ENCODE measurements at regions not wholly inside any gene's neighbourhood (a gene's known extent, or its start where the extent isn't known, plus 50 kb on each side); places are given as distances from the start of the nearest gene placed in this dataset.

DNA sequence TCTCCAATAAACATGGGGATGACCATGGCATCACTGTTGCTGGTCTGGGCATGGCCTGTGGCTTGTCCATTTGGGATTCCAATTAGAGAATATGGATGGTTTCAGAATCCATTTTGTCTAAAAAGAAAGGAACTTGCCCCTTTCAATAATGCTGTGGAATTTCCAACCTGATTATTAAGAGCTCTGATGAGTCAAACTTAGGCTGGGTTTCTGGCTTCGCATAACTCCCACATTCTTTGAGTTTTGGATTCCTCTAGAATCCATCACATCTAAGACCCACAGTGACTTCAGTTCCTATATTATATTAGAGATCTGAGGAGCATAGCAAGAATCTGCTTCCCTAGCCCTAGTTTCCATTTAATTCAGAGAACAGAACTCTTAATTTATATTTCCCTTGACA lies 531.5 kb downstream of the TNS1 start:
- H3K4me1 ChIP-seq (ENCODE audit: control insufficient read depth in 1 of 2, insufficient read depth in 1 of 2, low read depth in 1 of 2, low read length in 1 of 2), result no peaks in the 10 kb centered on the region
- TF ChIP-seq, protein P1, sequence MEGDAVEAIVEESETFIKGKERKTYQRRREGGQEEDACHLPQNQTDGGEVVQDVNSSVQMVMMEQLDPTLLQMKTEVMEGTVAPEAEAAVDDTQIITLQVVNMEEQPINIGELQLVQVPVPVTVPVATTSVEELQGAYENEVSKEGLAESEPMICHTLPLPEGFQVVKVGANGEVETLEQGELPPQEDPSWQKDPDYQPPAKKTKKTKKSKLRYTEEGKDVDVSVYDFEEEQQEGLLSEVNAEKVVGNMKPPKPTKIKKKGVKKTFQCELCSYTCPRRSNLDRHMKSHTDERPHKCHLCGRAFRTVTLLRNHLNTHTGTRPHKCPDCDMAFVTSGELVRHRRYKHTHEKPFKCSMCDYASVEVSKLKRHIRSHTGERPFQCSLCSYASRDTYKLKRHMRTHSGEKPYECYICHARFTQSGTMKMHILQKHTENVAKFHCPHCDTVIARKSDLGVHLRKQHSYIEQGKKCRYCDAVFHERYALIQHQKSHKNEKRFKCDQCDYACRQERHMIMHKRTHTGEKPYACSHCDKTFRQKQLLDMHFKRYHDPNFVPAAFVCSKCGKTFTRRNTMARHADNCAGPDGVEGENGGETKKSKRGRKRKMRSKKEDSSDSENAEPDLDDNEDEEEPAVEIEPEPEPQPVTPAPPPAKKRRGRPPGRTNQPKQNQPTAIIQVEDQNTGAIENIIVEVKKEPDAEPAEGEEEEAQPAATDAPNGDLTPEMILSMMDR (IDR thresholded peaks at IDR 0.05), result no peak
- no peaks in the 10 kb centered on the region for H3K27me3 ChIP-seq
- no peaks in the 10 kb centered on the region for H3K36me3 ChIP-seq
- no peaks in the 10 kb centered on the region for H3K9me3 ChIP-seq
- no peak overlapping the region for H3K27ac ChIP-seq
- H3K4me3 ChIP-seq (ENCODE audit: low read depth in 1 of 2, low read length in 1 of 2), result no peak overlapping the region

DNA sequence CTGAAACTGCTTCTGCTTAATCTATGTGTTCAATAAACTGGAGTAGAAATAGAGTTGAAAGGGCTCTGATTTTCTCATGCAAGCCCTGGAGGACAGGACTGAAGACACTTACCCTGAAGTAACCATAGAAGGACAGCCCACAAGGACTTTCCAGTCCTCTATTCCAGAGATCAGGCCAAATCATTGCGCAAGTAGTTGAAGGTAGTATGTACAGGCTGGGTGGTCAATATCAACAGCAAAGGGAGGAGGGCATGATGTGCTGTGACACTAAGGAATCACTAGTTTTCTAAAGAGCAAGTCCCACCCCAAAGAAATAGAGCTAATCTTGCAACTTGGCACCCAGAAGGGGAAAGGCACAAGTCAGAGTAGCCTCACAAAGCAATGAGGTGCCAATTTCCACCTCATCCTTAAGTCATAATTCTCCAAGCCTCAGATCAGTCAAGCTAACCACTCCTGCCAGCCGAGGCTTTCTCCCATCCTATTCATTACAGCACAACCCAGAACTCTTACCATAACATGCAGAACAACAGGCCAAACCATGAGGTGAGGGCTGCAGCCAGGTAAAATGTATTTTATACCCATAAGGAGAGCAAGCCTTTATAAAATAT lies 533.5 kb downstream of the TNS1 start:
- Histone ChIP-seq H3K27me3 (no peaks in the 10 kb centered on the region), H3K4me1 (ENCODE audit: control insufficient read depth in 1 of 2, insufficient read depth in 1 of 2, low read depth in 1 of 2, low read length in 1 of 2) (no peaks in the 10 kb centered on the region), H3K9me3 (no peaks in the 10 kb centered on the region), H3K4me3 (ENCODE audit: low read depth in 1 of 2, low read length in 1 of 2) (no peak overlapping the region), H3K27ac (no peak overlapping the region), H3K36me3 (no peaks in the 10 kb centered on the region)
- TF ChIP-seq, protein P1 (IDR thresholded peaks at IDR 0.05), result no peak

DNA sequence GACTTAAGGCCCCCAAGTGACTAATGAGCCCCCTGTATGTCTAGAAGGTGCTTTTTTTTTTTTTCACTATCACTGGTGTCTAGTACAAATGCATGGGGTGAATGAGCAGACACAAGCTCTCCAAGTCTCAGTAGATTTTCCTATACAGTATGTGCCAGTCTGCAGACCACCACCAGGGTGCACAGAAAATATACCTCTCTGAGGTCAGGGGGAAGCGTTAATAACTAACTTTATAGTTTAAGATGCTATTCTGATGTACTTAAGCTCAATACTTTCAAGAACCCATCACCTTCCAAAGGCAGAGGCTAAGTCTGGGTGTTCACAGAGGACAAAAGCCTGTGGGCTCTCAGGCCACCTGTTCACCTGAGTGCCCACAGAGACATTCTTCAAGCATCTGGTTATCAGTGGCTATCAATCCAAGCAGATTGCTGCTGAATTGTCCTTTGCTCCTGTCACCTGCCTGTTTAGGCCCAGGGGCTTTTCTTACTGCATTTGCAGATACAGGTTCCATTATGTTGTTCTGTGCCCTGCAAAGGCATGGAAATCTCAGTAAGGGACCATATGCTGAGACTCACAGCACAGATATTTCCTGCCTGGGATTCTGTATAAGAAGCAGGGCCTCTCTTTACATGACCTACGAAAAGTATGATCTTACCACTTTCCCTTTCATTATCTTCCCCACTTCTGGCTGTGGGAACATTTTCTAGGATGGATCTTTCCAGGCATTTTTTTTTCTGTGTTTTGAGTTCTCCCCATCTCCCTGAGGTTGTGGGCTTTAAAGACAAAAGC lies 534.6 kb downstream of the TNS1 start:
- TF ChIP-seq, protein P1 (IDR thresholded peaks at IDR 0.05), result no peak
- no peaks in the 10 kb centered on the region for H3K27me3 ChIP-seq
- H3K36me3 ChIP-seq, result no peaks in the 10 kb centered on the region
- H3K4me1 ChIP-seq (ENCODE audit: control insufficient read depth in 1 of 2, insufficient read depth in 1 of 2, low read depth in 1 of 2, low read length in 1 of 2), result no peaks in the 10 kb centered on the region
- no peaks in the 10 kb centered on the region for H3K9me3 ChIP-seq
- H3K4me3 ChIP-seq (ENCODE audit: low read depth in 1 of 2, low read length in 1 of 2), result no peak overlapping the region
- no peak overlapping the region for H3K27ac ChIP-seq

DNA sequence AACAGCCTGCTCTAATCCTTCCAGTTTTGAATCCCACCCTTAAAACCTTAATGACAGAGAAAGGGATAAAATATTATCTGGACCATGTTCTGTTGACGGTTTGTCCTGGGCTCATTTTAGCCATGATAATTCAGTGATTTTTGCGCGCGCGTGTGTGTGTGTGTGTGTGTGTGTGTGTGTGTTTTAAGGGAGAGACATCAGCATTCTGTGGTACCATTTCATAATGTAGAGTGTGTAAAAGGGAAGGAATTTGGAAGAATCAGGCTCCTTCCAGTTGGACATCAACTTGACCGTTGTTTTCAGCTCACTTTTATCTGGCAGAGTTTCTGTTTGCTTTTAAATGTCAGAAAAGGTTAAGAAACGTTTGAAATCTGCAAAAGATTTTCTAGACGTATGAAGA lies 535.5 kb downstream of the TNS1 start:
- H3K27me3 ChIP-seq, result no peaks in the 10 kb centered on the region
- H3K36me3 ChIP-seq, result no peaks in the 10 kb centered on the region
- TF ChIP-seq, protein P1 (IDR thresholded peaks at IDR 0.05), result no peak
- H3K4me3 ChIP-seq (ENCODE audit: low read depth in 1 of 2, low read length in 1 of 2), result no peak overlapping the region
- H3K9me3 ChIP-seq, result no peaks in the 10 kb centered on the region
- no peaks in the 10 kb centered on the region for H3K4me1 ChIP-seq (ENCODE audit: control insufficient read depth in 1 of 2, insufficient read depth in 1 of 2, low read depth in 1 of 2, low read length in 1 of 2)
- no peak overlapping the region for H3K27ac ChIP-seq

DNA sequence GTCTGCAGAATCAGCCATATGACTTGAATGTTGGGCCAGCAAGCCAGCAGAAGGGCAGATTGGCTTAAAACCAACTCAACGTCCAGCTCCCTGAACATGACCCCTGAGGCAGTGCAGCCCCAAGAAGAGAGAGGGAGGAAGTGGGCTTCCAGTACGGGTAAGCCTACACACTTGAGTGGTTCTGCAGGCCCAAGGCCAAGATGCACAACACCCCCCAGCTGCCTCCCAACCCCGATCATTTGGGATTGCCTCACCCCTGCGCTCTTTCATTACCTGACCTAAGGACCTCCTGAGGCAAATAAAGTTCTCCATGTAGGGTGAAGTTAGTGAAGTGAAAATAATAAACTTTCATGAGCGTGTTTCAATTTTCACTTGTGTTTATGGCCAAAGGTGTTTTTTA lies 536.0 kb downstream of the TNS1 start:
- Histone ChIP-seq H3K36me3 (no peaks in the 10 kb centered on the region), H3K9me3 (no peaks in the 10 kb centered on the region), H3K4me3 (ENCODE audit: low read depth in 1 of 2, low read length in 1 of 2) (no peak overlapping the region), H3K4me1 (ENCODE audit: control insufficient read depth in 1 of 2, insufficient read depth in 1 of 2, low read depth in 1 of 2, low read length in 1 of 2) (no peaks in the 10 kb centered on the region), H3K27ac (no peak overlapping the region), H3K27me3 (no peaks in the 10 kb centered on the region)
- TF ChIP-seq, protein P1 (IDR thresholded peaks at IDR 0.05), result no peak

Data from neutrophil (primary cell).